ENCODE measurements at regions not wholly inside any gene's neighbourhood (a gene's known extent, or its start where the extent isn't known, plus 50 kb on each side); places are given as distances from the start of the nearest gene placed in this dataset.

DNA sequence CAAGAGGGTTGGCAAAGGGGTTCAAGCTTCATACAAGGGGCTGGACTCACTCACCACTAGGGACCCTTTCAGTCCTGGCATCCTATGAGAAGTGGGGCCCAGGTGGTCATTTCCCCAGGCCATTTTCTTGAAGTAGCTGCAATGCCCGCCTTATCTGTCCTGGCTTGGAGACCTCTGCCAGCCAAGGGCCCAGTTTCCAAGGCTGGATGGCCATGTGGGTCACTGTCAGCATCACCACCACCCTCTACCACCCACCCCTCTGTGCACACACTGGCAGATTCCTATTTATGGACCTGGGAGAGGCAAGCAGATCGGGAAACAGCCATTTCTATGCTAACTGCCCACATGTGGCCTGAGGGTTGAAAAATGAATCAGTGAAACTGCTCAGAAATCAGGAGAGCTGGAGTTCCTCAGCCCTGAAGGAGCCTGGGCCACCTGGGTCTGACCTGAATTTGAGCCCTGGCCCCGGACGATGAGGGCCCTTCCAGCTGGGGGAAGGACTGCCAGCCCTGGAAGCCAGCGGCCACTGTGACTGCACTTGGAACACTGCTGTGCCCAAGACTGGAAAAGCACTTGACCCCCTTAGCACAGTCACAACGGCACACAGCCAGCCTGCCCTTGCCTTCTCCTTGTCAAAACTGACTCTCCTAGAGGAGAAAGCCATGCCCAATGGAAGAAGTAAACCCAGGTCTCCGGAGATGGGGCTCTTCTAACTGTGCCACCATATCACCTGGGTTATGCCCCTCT, 442.2 kb downstream of the BUD13 start:
- TF ChIP-seq, protein P1, sequence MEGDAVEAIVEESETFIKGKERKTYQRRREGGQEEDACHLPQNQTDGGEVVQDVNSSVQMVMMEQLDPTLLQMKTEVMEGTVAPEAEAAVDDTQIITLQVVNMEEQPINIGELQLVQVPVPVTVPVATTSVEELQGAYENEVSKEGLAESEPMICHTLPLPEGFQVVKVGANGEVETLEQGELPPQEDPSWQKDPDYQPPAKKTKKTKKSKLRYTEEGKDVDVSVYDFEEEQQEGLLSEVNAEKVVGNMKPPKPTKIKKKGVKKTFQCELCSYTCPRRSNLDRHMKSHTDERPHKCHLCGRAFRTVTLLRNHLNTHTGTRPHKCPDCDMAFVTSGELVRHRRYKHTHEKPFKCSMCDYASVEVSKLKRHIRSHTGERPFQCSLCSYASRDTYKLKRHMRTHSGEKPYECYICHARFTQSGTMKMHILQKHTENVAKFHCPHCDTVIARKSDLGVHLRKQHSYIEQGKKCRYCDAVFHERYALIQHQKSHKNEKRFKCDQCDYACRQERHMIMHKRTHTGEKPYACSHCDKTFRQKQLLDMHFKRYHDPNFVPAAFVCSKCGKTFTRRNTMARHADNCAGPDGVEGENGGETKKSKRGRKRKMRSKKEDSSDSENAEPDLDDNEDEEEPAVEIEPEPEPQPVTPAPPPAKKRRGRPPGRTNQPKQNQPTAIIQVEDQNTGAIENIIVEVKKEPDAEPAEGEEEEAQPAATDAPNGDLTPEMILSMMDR (IDR thresholded peaks at IDR 0.05) = no peak
- Mint-ChIP-seq H3K4me3 (no peak overlapping the region), H3K27ac (no peak overlapping the region), H3K9me3 (no peaks in the 10 kb centered on the region), H3K36me3 (ENCODE audit: low read depth) (no peaks in the 10 kb centered on the region), H3K4me1 (peaks cover 28% of the 10 kb centered on the region), H3K27me3 (ENCODE audit: low read depth, poor library complexity) (peaks cover 12% of the 10 kb centered on the region)
- DNase-seq = no peak

DNA sequence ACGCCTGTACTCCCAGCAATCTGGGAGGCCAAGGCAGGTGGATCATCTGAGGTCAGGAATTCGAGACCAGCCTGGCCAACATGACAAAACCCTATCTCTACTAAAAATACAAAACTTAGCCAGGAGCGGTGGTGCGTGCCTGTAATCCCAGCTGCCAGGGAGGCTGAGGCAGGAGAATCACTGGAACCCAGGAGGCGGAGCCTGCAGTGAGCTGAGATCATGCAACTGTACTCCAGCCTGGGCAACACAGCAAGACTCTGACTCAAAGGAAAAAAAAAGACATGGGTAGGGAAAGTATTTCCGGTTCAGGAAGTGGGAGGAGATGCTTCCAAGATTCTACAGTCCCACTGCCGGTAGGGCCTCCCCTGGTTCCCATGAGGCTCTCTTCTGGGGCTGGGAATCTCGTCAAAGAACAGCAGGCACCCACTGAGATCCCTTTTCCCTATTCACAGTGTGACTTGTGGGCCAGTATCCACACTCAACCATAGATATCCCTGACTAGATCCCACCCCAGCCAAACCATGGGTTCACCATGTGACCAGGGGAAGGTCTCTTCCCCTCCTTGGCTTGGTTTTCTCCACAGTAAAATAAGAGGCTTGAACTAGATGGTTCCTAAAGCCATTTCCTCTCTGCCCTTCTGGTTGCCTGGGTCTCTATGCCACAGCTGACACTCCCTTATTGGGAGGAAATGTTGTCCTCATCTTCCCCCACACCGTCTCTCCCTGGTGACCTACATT, 443.3 kb downstream of the BUD13 start:
- Mint-ChIP-seq H3K4me1 (peaks cover 17% of the 10 kb centered on the region), H3K27ac (no peak overlapping the region), H3K4me3 (no peak overlapping the region), H3K27me3 (ENCODE audit: low read depth, poor library complexity) (peaks cover 12% of the 10 kb centered on the region), H3K9me3 (no peaks in the 10 kb centered on the region), H3K36me3 (ENCODE audit: low read depth) (no peaks in the 10 kb centered on the region)
- DNase-seq = no peak
- TF ChIP-seq, protein P1 (IDR thresholded peaks at IDR 0.05) = no peak

DNA sequence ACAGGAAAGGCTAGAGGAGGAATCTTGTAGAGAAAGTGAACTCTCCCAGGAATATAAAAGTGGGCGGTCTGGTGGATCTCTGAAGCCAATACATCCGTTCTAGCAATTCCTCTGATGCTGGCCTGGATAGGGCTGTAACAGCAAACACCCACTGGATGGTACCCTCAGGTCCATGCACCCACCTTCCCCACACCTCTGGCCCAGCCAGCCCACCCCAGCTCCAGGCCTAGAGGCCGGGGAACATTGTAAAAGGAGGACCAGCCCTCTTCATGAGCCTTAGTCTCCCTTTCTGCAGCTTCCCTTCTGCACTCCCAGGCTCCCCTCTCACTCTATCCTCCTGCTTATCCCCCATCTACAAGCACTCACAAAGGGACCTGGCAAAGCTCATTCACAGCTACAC, 443.9 kb downstream of the BUD13 start:
- Mint-ChIP-seq H3K4me3 (no peak overlapping the region), H3K27me3 (ENCODE audit: low read depth, poor library complexity) (peaks cover 12% of the 10 kb centered on the region), H3K27ac (no peak overlapping the region), H3K9me3 (no peaks in the 10 kb centered on the region), H3K36me3 (ENCODE audit: low read depth) (no peaks in the 10 kb centered on the region), H3K4me1 (peaks cover 12% of the 10 kb centered on the region)
- TF ChIP-seq, protein P1 (IDR thresholded peaks at IDR 0.05) = no peak
- no peak for DNase-seq

DNA sequence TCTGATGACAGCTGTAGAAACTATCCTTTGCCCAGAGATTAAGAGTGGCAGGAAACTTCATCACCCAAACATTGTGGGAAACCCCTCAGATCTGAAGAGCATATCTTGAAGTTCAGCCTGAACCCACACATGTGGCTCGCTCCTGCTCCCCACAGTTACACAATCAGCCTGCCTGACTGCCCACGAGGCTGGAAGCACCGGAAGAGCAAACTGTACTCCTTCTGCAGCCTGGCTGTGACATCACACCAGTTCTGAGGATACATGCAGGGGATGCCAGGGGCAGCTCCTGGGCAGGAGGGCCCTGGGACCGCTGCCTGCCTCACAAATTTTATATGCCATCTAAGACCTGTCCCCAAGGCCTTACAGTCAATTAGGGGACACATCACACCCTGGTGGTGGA, 444.4 kb downstream of the BUD13 start:
- DNase-seq = no peak
- H3K36me3 Mint-ChIP-seq (ENCODE audit: low read depth) = no peaks in the 10 kb centered on the region
- TF ChIP-seq, protein P1 (IDR thresholded peaks at IDR 0.05) = no peak
- peaks cover 12% of the 10 kb centered on the region for H3K4me1 Mint-ChIP-seq
- no peaks in the 10 kb centered on the region for H3K9me3 Mint-ChIP-seq
- no peak overlapping the region for H3K4me3 Mint-ChIP-seq
- H3K27me3 Mint-ChIP-seq (ENCODE audit: low read depth, poor library complexity) = peaks cover 12% of the 10 kb centered on the region
- no peak overlapping the region for H3K27ac Mint-ChIP-seq

DNA sequence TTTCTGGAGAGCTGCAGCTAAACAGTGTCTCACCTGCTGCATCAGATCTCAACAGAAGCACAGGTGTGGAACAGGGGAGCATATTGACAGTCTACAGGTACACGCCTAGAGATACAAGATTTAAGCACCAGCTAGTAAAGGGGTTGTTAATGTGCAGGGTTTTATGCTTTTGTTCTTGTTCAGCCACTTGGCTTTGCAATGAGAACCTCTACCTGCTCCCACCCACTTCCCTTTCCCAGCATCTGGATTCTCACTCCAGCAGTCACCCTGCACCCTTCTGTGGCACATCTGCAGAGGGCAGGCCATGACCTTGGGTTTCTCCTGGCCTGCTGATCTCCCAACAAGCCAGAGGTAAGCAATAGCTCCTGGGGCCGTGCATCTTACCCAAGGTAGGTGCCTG, 446.6 kb downstream of the BUD13 start:
- H3K27ac Mint-ChIP-seq = no peak overlapping the region
- H3K36me3 Mint-ChIP-seq (ENCODE audit: low read depth) = no peaks in the 10 kb centered on the region
- no peak overlapping the region for H3K4me3 Mint-ChIP-seq
- H3K9me3 Mint-ChIP-seq = peaks cover 6% of the 10 kb centered on the region
- H3K27me3 Mint-ChIP-seq (ENCODE audit: low read depth, poor library complexity) = peaks cover 7% of the 10 kb centered on the region
- DNase-seq = no peak
- peaks cover 4% of the 10 kb centered on the region for H3K4me1 Mint-ChIP-seq
- TF ChIP-seq, protein P1 (IDR thresholded peaks at IDR 0.05) = no peak

Data from nephron progenitor cell (in vitro differentiated cells).